ENCODE measurements at regions not wholly inside any gene's neighbourhood (a gene's known extent, or its start where the extent isn't known, plus 50 kb on each side); places are given as distances from the start of the nearest gene placed in this dataset.

DNA sequence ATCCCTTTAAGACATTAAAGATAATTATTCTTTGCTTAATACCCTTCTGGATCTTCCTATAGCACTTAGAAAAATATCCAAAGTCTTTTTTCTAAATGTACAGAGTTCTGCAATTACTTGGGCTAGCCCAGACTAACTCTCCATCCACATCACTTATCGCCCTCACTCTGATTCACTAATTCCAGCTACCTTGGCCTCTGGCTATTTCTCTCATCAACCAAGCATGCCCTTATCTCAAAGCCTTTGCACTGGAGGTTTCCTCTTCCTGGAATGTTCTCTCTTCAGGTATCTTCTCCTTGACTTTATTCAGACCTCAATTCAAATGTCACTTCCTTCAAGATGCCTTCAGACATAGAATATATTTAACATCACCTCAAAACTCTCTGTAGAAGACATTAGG, 345.1 kb upstream of the SMIM31 start:
- TF ChIP-seq, protein P1, sequence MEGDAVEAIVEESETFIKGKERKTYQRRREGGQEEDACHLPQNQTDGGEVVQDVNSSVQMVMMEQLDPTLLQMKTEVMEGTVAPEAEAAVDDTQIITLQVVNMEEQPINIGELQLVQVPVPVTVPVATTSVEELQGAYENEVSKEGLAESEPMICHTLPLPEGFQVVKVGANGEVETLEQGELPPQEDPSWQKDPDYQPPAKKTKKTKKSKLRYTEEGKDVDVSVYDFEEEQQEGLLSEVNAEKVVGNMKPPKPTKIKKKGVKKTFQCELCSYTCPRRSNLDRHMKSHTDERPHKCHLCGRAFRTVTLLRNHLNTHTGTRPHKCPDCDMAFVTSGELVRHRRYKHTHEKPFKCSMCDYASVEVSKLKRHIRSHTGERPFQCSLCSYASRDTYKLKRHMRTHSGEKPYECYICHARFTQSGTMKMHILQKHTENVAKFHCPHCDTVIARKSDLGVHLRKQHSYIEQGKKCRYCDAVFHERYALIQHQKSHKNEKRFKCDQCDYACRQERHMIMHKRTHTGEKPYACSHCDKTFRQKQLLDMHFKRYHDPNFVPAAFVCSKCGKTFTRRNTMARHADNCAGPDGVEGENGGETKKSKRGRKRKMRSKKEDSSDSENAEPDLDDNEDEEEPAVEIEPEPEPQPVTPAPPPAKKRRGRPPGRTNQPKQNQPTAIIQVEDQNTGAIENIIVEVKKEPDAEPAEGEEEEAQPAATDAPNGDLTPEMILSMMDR (IDR thresholded peaks at IDR 0.05; ENCODE audit: low read depth, low read length, missing input control): no peak
- TF ChIP-seq SP1 (IDR thresholded peaks at IDR 0.05) (no peak), RXRA (IDR thresholded peaks at IDR 0.05) (no peak), FOXA1 (IDR thresholded peaks at IDR 0.05) (no peak), TAF1 (conservative IDR thresholded peaks at IDR 0.05) (no peak), FOXA2 (IDR thresholded peaks at IDR 0.05) (no peak), HNF4G (IDR thresholded peaks at IDR 0.05) (no peak), JUND (IDR thresholded peaks at IDR 0.05) (no peak), RAD21 (IDR thresholded peaks at IDR 0.05) (no peak), GABPA (IDR thresholded peaks at IDR 0.05 in 1 of 2, conservative IDR thresholded peaks at IDR 0.05 in 1 of 2) (no peak)
- TF ChIP-seq, protein P2, sequence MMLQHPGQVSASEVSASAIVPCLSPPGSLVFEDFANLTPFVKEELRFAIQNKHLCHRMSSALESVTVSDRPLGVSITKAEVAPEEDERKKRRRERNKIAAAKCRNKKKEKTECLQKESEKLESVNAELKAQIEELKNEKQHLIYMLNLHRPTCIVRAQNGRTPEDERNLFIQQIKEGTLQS (IDR thresholded peaks at IDR 0.05): no peak
- TF ChIP-seq, protein P3, sequence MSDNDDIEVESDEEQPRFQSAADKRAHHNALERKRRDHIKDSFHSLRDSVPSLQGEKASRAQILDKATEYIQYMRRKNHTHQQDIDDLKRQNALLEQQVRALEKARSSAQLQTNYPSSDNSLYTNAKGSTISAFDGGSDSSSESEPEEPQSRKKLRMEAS (IDR thresholded peaks at IDR 0.05): no peak
- TF ChIP-seq, protein P4, sequence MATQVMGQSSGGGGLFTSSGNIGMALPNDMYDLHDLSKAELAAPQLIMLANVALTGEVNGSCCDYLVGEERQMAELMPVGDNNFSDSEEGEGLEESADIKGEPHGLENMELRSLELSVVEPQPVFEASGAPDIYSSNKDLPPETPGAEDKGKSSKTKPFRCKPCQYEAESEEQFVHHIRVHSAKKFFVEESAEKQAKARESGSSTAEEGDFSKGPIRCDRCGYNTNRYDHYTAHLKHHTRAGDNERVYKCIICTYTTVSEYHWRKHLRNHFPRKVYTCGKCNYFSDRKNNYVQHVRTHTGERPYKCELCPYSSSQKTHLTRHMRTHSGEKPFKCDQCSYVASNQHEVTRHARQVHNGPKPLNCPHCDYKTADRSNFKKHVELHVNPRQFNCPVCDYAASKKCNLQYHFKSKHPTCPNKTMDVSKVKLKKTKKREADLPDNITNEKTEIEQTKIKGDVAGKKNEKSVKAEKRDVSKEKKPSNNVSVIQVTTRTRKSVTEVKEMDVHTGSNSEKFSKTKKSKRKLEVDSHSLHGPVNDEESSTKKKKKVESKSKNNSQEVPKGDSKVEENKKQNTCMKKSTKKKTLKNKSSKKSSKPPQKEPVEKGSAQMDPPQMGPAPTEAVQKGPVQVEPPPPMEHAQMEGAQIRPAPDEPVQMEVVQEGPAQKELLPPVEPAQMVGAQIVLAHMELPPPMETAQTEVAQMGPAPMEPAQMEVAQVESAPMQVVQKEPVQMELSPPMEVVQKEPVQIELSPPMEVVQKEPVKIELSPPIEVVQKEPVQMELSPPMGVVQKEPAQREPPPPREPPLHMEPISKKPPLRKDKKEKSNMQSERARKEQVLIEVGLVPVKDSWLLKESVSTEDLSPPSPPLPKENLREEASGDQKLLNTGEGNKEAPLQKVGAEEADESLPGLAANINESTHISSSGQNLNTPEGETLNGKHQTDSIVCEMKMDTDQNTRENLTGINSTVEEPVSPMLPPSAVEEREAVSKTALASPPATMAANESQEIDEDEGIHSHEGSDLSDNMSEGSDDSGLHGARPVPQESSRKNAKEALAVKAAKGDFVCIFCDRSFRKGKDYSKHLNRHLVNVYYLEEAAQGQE (IDR thresholded peaks at IDR 0.05): no peak
- TF ChIP-seq, protein P5, sequence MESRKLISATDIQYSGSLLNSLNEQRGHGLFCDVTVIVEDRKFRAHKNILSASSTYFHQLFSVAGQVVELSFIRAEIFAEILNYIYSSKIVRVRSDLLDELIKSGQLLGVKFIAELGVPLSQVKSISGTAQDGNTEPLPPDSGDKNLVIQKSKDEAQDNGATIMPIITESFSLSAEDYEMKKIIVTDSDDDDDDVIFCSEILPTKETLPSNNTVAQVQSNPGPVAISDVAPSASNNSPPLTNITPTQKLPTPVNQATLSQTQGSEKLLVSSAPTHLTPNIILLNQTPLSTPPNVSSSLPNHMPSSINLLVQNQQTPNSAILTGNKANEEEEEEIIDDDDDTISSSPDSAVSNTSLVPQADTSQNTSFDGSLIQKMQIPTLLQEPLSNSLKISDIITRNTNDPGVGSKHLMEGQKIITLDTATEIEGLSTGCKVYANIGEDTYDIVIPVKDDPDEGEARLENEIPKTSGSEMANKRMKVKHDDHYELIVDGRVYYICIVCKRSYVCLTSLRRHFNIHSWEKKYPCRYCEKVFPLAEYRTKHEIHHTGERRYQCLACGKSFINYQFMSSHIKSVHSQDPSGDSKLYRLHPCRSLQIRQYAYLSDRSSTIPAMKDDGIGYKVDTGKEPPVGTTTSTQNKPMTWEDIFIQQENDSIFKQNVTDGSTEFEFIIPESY (IDR thresholded peaks at IDR 0.05): no peak

Data from liver (tissue), 3 donors.